Activated CD4-positive, alpha-beta memory T cell treated with anti-CD3 and anti-CD28 coated beads for 36 hours (primary cell): ENCODE measurements at regions not wholly inside any gene's neighbourhood (a gene's known extent, or its start where the extent isn't known, plus 50 kb on each side); places are given as distances from the start of the nearest gene placed in this dataset.
"Not testable (repeated sequence)": the region's sequence is repeated elsewhere in the genome, so short reads cannot be mapped to it uniquely, and the experiment has no call there.

ENCODE experiments used
- CTCF ChIA-PET: fragments of 350-600 bp; sonication (Branson Sonifier 250); formaldehyde crosslinking; loops from one replicate; lab custom pipeline; 2021; ENCODE audit warnings: antibody characterized with exemption, inconsistent platforms; lab: Charles Lee
- POLR2A ChIA-PET: fragments of 350-600 bp; sonication (Branson Sonifier 250); formaldehyde crosslinking; loops from one replicate; lab custom pipeline; 2021; ENCODE audit warnings: antibody characterized with exemption; lab: Charles Lee
- DNase-seq: peaks from one replicate; pipeline ENCODE4 v3.0.0-alpha.2; 2020
- H3K27ac Mint-ChIP-seq: one replicate; pipeline ENCODE4 v1.8.0; 2021; ENCODE audit warnings: mixed read lengths
- H3K27me3 Mint-ChIP-seq: one replicate; pipeline ENCODE4 v1.8.0; 2021; ENCODE audit warnings: mixed read lengths
- H3K36me3 Mint-ChIP-seq: one replicate; pipeline ENCODE4 v1.8.0; 2021; ENCODE audit warnings: mixed read lengths
- H3K4me1 Mint-ChIP-seq: one replicate; pipeline ENCODE4 v1.8.0; 2021; ENCODE audit warnings: low read depth, mixed read lengths
- H3K4me3 Mint-ChIP-seq: one replicate; pipeline ENCODE4 v1.8.0; 2021; ENCODE audit warnings: mild to moderate bottlenecking, mixed read lengths
- H3K9me3 Mint-ChIP-seq: one replicate; pipeline ENCODE4 v1.8.0; 2021; ENCODE audit warnings: mixed read lengths
- intact Hi-C: fragments of 100-400 bp; cut with micrococcal nuclease; formaldehyde crosslinking; loops from one replicate; pipeline ENCODE4 v1.15.1; 2023

DNA sequence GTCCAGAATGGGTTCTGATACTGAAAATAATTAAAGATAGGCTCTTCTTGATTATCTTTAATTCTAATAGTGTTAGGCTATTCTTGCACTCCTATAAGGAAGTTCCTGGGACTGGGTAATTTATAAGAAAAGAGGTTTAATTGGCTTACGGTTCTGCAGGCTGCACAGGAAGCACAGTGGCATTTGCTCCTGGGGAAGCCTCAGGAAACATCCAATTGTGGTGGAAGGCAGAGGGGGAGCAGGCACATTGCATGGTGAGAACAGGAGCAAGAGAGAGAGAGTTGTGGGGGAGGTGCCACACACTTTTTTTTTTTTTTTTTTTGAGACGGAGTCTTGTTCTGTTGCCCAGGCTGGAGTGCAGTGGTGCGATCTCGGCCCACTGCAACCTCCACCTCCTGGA lies 540.3 kb downstream of the RFPL4B start:
- POLR2A ChIA-PET, H3K4me3 Mint-ChIP-seq, H3K27ac Mint-ChIP-seq, H3K36me3 Mint-ChIP-seq, intact Hi-C loops, DNase-seq, H3K4me1 Mint-ChIP-seq, H3K27me3 Mint-ChIP-seq, H3K9me3 Mint-ChIP-seq, CTCF ChIA-PET: not testable (repeated sequence)

- CTCF ChIA-PET, result no interaction called here
- intact Hi-C loops, result no loop called here
- no peak for DNase-seq
- no peaks in the 10 kb centered on the region for H3K27me3 Mint-ChIP-seq
- no peaks in the 10 kb centered on the region for H3K4me1 Mint-ChIP-seq
- peaks cover 15% of the 10 kb centered on the region for H3K9me3 Mint-ChIP-seq
- POLR2A ChIA-PET, result no interaction called here
- no peaks in the 10 kb centered on the region for H3K36me3 Mint-ChIP-seq
- H3K27ac Mint-ChIP-seq, result no peak overlapping the region
- H3K4me3 Mint-ChIP-seq, result no peak overlapping the region
Measured at GRCh38 chr6:112899541-112899940, 552.4 kb downstream of the RFPL4B start.

DNA sequence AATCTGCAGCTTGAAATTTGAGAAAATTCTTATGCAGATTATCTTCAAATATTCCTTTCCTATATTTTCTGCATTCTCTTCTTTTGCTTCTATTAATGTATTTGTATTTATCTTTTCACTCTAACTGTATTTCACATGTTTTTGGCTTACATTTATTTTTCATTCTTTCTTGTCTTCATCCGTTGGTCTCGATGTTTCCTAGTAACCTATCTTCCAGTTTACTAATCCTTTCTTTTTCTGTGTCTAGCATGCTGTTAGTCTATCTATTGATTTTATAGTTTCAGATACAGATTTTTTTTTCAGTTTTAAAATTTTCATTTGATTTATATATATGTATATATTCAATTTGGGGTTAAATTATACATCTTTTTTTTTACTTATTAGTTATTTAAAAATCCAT lies 556.2 kb downstream of the RFPL4B start:
- DNase-seq, result no peak
- no peaks in the 10 kb centered on the region for H3K27me3 Mint-ChIP-seq
- H3K27ac Mint-ChIP-seq, result no peak overlapping the region
- no peak overlapping the region for H3K4me3 Mint-ChIP-seq
- H3K36me3 Mint-ChIP-seq, result no peaks in the 10 kb centered on the region
- POLR2A ChIA-PET, result no interaction called here
- intact Hi-C loops, result no loop called here
- H3K9me3 Mint-ChIP-seq, result peaks cover 9% of the 10 kb centered on the region
- CTCF ChIA-PET, result no interaction called here
- H3K4me1 Mint-ChIP-seq, result no peaks in the 10 kb centered on the region

DNA sequence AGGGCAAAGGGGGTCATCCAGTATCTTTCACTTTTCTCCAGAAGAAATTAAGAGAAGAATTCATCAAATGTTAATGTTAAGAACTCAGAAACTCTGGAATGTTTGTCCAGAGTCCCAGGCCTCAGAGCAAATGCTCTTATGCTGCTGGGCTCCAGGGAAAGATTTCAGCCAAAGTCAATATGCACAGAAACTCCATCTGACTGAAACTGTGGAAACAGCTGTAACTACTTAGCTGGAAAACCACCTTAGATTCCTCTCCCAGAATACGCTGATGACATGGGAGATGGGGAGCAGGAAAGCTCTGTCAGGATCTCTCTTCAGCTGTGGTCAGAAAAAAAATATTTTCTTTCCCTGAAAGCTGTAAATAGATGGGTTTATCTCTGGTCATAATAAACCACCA lies 559.6 kb downstream of the RFPL4B start:
- no peak overlapping the region for H3K27ac Mint-ChIP-seq
- ChIA-PET POLR2A (no interaction called here), CTCF (interaction anchor here (0.6 kb wide), 1 partner anchor 650 kb away, joined by 3 read pairs; no protein-coding TSS in a partner anchor)
- H3K4me1 Mint-ChIP-seq, result no peaks in the 10 kb centered on the region
- H3K36me3 Mint-ChIP-seq, result no peaks in the 10 kb centered on the region
- H3K27me3 Mint-ChIP-seq, result no peaks in the 10 kb centered on the region
- no peak overlapping the region for H3K4me3 Mint-ChIP-seq
- intact Hi-C loops, result no loop called here
- peaks cover 7% of the 10 kb centered on the region for H3K9me3 Mint-ChIP-seq
- DNase-seq, result no peak

- Mint-ChIP-seq H3K27me3 (no peaks in the 10 kb centered on the region), H3K4me1 (no peaks in the 10 kb centered on the region), H3K36me3 (no peaks in the 10 kb centered on the region), H3K9me3 (peaks cover 4% of the 10 kb centered on the region), H3K27ac (no peak overlapping the region), H3K4me3 (no peak overlapping the region)
- intact Hi-C loops, result no loop called here
- DNase-seq, result no peak
- CTCF ChIA-PET, result interaction anchor here (0.7 kb wide), 1 partner anchor 8 kb away, joined by 4 read pairs; no protein-coding TSS in a partner anchor
- POLR2A ChIA-PET, result no interaction called here
Measured at GRCh38 chr6:112909781-112910180, 562.7 kb downstream of the RFPL4B start.

GRCh38 chr6:112910256-112910655 lies 563.1 kb downstream of the RFPL4B start:
- DNase-seq, result no peak
- H3K4me1 Mint-ChIP-seq, result no peaks in the 10 kb centered on the region
- no peaks in the 10 kb centered on the region for H3K36me3 Mint-ChIP-seq
- H3K27me3 Mint-ChIP-seq, result no peaks in the 10 kb centered on the region
- H3K27ac Mint-ChIP-seq, result no peak overlapping the region
- intact Hi-C loops, result no loop called here
- CTCF ChIA-PET, result interaction anchor here (0.7 kb wide), 1 partner anchor 9 kb away, joined by 4 read pairs; no protein-coding TSS in a partner anchor
- POLR2A ChIA-PET, result no interaction called here
- peaks cover 4% of the 10 kb centered on the region for H3K9me3 Mint-ChIP-seq
- no peak overlapping the region for H3K4me3 Mint-ChIP-seq

DNA sequence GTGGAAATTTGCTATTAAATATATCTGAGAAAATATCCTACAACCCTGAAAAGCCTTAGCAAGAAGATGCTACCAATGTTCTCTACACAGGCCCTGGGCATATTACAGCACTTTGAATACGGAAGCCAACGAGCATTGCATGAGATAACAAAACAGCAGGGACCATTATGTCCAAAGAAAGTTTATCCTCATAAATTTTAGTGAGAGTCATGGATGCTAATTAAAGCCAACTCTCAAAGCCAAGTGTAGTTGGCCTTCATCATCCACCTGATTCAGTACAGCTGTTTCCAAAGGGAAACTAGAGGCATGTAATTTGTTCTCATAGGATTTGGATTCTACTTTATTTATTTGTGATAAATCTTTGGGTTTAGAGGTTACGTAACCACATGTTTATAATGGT lies 564.8 kb downstream of the RFPL4B start:
- Mint-ChIP-seq H3K36me3 (no peaks in the 10 kb centered on the region), H3K4me1 (no peaks in the 10 kb centered on the region), H3K27ac (no peak overlapping the region), H3K27me3 (no peaks in the 10 kb centered on the region), H3K9me3 (peaks cover 4% of the 10 kb centered on the region), H3K4me3 (no peak overlapping the region)
- no peak for DNase-seq
- CTCF ChIA-PET, result no interaction called here
- POLR2A ChIA-PET, result no interaction called here
- intact Hi-C loops, result no loop called here

GRCh38 chr6:112912416-112913101 lies 565.4 kb downstream of the RFPL4B start:
- intact Hi-C loops, result no loop called here
- Mint-ChIP-seq H3K9me3 (peaks cover 4% of the 10 kb centered on the region), H3K4me1 (no peaks in the 10 kb centered on the region), H3K27me3 (no peaks in the 10 kb centered on the region), H3K36me3 (no peaks in the 10 kb centered on the region), H3K4me3 (no peak overlapping the region), H3K27ac (no peak overlapping the region)
- no peak for DNase-seq
- POLR2A ChIA-PET, result no interaction called here
- CTCF ChIA-PET, result no interaction called here

DNA sequence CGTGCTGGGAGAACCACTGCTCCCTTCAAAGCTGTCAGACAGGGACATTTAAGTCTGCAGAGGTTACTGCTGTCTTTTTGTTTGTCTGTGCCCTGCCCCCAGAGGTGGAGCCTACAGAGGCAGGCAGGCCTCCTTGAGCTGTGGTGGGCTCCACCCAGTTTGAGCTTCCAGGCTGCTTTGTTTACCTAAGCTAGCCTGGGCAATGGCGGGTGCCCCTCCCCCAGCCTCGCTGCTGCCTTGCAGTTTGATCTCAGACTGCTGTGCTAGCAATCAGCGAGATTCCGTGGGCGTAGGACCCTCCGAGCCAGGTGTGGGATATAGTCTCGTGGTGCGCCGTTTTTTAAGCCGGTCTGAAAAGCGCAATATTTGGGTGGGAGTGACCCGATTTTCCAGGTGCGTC lies 572.6 kb downstream of the RFPL4B start:
- H3K4me3 Mint-ChIP-seq, CTCF ChIA-PET: not testable (repeated sequence)

DNA sequence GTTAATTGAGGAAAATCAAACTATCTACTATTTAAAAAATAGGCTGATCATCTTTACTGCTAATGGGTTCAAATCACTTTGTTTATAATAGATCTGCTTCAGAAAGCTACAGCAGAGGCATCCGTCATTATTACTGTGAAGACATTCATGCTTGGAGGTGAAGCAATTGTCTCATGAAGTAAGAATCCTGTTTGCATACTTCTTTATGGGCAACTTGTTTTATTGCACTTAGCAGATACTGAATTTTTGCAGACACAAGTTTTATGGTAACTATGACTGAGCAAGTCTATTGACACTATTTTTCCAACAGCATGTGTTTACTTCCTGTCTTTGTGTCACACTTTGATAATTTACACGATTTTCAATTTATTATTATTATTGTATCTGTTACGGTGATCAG lies 573.9 kb downstream of the RFPL4B start:
- H3K36me3 Mint-ChIP-seq, result no peaks in the 10 kb centered on the region
- intact Hi-C loops, result no loop called here
- DNase-seq, result no peak
- H3K4me1 Mint-ChIP-seq, result no peaks in the 10 kb centered on the region
- ChIA-PET CTCF (no interaction called here), POLR2A (no interaction called here)
- H3K27ac Mint-ChIP-seq, result no peak overlapping the region
- H3K9me3 Mint-ChIP-seq, result peaks cover 9% of the 10 kb centered on the region
- no peaks in the 10 kb centered on the region for H3K27me3 Mint-ChIP-seq
- H3K4me3 Mint-ChIP-seq, result no peak overlapping the region

More for the DNA sequence above, 572.6 kb downstream of the RFPL4B start:
- DNase-seq, H3K27me3 Mint-ChIP-seq, H3K36me3 Mint-ChIP-seq, POLR2A ChIA-PET, H3K9me3 Mint-ChIP-seq, H3K27ac Mint-ChIP-seq, H3K4me1 Mint-ChIP-seq, intact Hi-C loops: not testable (repeated sequence)

- Mint-ChIP-seq H3K27me3 (no peaks in the 10 kb centered on the region), H3K36me3 (no peaks in the 10 kb centered on the region), H3K4me3 (no peak overlapping the region), H3K27ac (no peak overlapping the region), H3K9me3 (peaks cover 9% of the 10 kb centered on the region), H3K4me1 (no peaks in the 10 kb centered on the region)
- CTCF ChIA-PET, result no interaction called here
- DNase-seq, result no peak
- intact Hi-C loops, result no loop called here
- POLR2A ChIA-PET, result no interaction called here
Measured at GRCh38 chr6:112923940-112924587, 576.9 kb downstream of the RFPL4B start.

GRCh38 chr6:112925702-112926101 lies 578.6 kb downstream of the RFPL4B start:
- POLR2A ChIA-PET, result no interaction called here
- Mint-ChIP-seq H3K4me3 (no peak overlapping the region), H3K27ac (no peak overlapping the region), H3K9me3 (peaks cover 6% of the 10 kb centered on the region), H3K4me1 (no peaks in the 10 kb centered on the region), H3K27me3 (no peaks in the 10 kb centered on the region), H3K36me3 (no peaks in the 10 kb centered on the region)
- intact Hi-C loops, result no loop called here
- DNase-seq, result no peak
- CTCF ChIA-PET, result no interaction called here
